ENCODE measurements at regions not wholly inside any gene's neighbourhood (a gene's known extent, or its start where the extent isn't known, plus 50 kb on each side); places are given as distances from the start of the nearest gene placed in this dataset.

DNA sequence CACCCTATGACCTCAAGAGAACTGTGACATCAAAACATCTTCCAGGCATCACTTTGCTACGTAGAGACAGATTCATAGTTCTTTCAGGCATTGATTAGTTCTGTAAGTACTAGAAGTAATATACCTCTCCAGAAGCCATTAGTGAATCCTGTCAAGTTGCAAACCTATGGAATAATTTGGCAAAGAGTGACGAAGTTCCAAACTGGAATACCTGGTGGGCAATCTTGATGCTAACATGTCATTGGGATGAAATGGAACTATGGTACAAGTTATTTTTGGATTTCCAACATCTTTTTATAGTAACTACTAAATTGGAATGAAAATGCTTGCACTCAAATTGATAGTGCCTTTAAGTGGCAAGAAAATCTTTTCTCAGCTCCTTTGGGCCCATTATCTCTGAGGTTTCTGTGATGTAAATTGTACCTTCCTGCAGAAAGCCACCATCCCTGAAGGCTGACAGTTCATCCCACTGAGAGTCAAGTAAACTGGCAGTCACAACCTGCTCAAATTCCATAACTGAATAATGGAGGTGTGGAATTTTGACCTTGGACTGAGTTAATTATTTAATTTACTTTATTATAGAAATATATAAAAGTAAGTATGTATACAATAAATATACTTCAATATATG lies 435.5 kb downstream of the DTWD2 start:
- Mint-ChIP-seq H3K4me1 (ENCODE audit: low read depth) (no peaks in the 10 kb centered on the region), H3K27me3 (no peaks in the 10 kb centered on the region), H3K36me3 (ENCODE audit: low read depth) (no peaks in the 10 kb centered on the region), H3K27ac (no peak overlapping the region), H3K9me3 (no peaks in the 10 kb centered on the region), H3K4me3 (no peak overlapping the region)
- CTCF ChIA-PET = no interaction called here
- intact Hi-C loops (cut with micrococcal nuclease) = no loop called here
- TF ChIP-seq, protein P1, sequence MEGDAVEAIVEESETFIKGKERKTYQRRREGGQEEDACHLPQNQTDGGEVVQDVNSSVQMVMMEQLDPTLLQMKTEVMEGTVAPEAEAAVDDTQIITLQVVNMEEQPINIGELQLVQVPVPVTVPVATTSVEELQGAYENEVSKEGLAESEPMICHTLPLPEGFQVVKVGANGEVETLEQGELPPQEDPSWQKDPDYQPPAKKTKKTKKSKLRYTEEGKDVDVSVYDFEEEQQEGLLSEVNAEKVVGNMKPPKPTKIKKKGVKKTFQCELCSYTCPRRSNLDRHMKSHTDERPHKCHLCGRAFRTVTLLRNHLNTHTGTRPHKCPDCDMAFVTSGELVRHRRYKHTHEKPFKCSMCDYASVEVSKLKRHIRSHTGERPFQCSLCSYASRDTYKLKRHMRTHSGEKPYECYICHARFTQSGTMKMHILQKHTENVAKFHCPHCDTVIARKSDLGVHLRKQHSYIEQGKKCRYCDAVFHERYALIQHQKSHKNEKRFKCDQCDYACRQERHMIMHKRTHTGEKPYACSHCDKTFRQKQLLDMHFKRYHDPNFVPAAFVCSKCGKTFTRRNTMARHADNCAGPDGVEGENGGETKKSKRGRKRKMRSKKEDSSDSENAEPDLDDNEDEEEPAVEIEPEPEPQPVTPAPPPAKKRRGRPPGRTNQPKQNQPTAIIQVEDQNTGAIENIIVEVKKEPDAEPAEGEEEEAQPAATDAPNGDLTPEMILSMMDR (IDR thresholded peaks at IDR 0.05) = no peak
- POLR2A ChIA-PET = no interaction called here
- ATAC-seq (no peak), DNase-seq (no peak)

DNA sequence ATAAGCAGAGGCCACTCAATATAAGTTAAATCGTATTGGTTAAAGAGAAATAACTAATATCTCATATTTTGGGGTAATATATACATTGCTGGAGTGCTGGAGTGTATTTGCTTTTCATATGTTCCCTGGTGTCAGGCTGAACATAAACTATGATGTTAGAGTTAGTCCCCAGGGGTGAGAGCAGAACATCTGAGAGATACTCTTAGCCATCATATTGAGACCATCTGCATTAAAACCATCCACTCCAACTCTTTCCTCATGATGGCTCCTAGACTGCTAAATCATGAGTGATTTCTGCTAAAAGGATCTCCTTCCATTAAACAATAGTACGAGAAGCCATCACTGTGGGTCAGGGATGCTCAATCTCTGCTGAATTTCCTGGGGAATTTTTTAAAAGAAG lies 436.2 kb downstream of the DTWD2 start:
- H3K27ac Mint-ChIP-seq = no peak overlapping the region
- intact Hi-C loops (cut with micrococcal nuclease) = no loop called here
- H3K9me3 Mint-ChIP-seq = no peaks in the 10 kb centered on the region
- POLR2A ChIA-PET = no interaction called here
- no peaks in the 10 kb centered on the region for H3K27me3 Mint-ChIP-seq
- H3K4me3 Mint-ChIP-seq = no peak overlapping the region
- H3K36me3 Mint-ChIP-seq (ENCODE audit: low read depth) = no peaks in the 10 kb centered on the region
- DNase-seq (no peak), ATAC-seq (no peak)
- H3K4me1 Mint-ChIP-seq (ENCODE audit: low read depth) = no peaks in the 10 kb centered on the region
- CTCF ChIA-PET = no interaction called here
- TF ChIP-seq, protein P1 (IDR thresholded peaks at IDR 0.05) = no peak

DNA sequence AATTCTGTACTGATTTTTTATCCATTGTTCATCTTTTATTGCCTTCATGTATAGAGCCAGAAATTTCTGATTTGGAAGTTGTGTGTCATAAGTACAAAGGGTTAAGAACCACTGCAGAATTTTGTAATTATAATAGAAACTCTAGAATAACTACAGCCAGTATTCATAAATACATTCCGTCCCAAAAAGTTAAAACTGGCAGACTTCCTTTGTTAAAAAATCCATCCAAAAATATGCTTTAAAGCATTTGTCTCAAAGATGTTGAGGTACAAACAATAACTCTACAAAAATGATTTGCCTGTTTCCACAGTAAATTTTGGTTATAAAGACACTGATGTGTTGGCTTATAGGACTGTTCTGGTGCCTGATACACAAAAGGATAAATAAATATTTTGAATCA lies 436.6 kb downstream of the DTWD2 start:
- no peak overlapping the region for H3K4me3 Mint-ChIP-seq
- no peak for ATAC-seq

DNA sequence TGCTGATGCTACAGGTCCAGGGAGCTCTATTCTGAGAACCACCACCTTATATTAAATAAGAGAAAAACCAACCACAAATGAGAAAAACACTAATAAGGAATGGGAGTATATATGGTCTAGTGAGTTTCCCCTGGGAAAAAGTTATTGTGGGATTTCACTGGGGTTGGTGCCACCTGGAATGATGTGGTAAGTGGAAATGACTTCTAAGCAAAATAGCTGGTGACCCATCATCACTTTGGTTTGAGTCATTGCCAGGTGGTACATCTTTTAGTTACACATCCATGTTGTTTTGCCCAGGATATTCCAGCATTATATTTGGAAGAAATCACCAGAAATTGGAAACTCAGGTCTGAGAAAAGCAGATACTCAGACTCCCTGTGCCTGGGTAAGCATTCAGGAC lies 437.3 kb downstream of the DTWD2 start:
- CTCF ChIA-PET = no interaction called here
- Mint-ChIP-seq H3K27ac (no peak overlapping the region), H3K4me1 (ENCODE audit: low read depth) (no peaks in the 10 kb centered on the region), H3K36me3 (ENCODE audit: low read depth) (no peaks in the 10 kb centered on the region), H3K4me3 (no peak overlapping the region), H3K9me3 (no peaks in the 10 kb centered on the region), H3K27me3 (no peaks in the 10 kb centered on the region)
- no peak for ATAC-seq
- POLR2A ChIA-PET = no interaction called here
- intact Hi-C loops (cut with micrococcal nuclease) = no loop called here
- TF ChIP-seq, protein P1 (IDR thresholded peaks at IDR 0.05) = no peak
- no peak for DNase-seq

More for the DNA sequence above, 436.6 kb downstream of the DTWD2 start:
- TF ChIP-seq, protein P1 (IDR thresholded peaks at IDR 0.05) = no peak
- Mint-ChIP-seq H3K27ac (no peak overlapping the region), H3K36me3 (ENCODE audit: low read depth) (no peaks in the 10 kb centered on the region), H3K4me1 (ENCODE audit: low read depth) (no peaks in the 10 kb centered on the region), H3K9me3 (no peaks in the 10 kb centered on the region), H3K27me3 (no peaks in the 10 kb centered on the region)
- CTCF ChIA-PET = no interaction called here
- POLR2A ChIA-PET = no interaction called here
- intact Hi-C loops (cut with micrococcal nuclease) = no loop called here
- DNase-seq = no peak

DNA sequence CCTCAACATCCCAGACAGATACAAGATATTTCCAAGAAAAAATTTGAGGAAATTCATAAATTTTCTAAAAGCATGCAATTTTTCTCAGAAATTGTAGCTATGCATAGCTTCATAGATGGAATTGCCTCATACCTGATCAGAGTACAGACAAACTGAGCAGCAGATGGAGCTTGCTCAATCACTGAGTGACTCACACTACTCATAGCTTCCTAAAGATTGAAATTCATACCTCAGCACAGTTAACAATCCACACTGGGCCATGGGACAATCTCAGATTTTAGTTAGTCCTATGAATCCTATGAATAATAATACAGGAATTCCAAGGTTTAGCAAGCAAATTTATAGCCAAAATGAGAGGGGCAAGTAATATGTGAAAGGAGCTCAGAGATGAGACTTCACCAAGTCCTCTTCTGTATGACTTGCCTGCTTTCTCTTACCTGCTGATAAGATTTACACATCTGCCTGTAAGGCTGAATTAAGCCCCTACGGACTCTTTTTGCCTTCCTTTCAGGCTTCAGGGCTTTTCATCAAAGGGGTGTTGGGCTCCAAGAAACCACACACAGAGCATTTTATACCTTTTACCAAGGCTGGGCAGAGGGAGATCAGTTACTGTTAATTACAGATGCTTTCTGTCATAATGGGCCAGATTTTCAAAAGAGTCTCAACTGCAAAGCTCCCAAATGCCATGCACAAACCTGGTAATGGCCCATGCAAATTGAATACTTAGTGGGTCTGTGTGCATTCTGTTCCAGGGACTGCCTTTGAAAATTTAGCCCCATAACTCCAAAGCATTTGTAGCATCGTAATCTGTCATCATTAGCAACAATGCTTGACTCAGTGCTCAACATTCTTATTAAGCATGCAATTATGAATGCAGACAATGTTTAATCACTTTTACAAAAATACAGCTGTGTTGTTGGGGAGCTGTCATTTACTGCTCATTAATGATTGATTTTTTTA lies 439.3 kb downstream of the DTWD2 start:
- H3K27me3 Mint-ChIP-seq = no peaks in the 10 kb centered on the region
- CTCF ChIA-PET = no interaction called here
- H3K9me3 Mint-ChIP-seq = no peaks in the 10 kb centered on the region
- TF ChIP-seq, protein P1 (IDR thresholded peaks at IDR 0.05) = no peak
- H3K27ac Mint-ChIP-seq = no peak overlapping the region
- POLR2A ChIA-PET = no interaction called here
- no peak for DNase-seq
- intact Hi-C loops (cut with micrococcal nuclease) = no loop called here
- no peak overlapping the region for H3K4me3 Mint-ChIP-seq
- H3K4me1 Mint-ChIP-seq (ENCODE audit: low read depth) = no peaks in the 10 kb centered on the region
- no peak for ATAC-seq
- no peaks in the 10 kb centered on the region for H3K36me3 Mint-ChIP-seq (ENCODE audit: low read depth)
